ENCODE measurements at regions not wholly inside any gene's neighbourhood (a gene's known extent, or its start where the extent isn't known, plus 50 kb on each side); places are given as distances from the start of the nearest gene placed in this dataset.

DNA sequence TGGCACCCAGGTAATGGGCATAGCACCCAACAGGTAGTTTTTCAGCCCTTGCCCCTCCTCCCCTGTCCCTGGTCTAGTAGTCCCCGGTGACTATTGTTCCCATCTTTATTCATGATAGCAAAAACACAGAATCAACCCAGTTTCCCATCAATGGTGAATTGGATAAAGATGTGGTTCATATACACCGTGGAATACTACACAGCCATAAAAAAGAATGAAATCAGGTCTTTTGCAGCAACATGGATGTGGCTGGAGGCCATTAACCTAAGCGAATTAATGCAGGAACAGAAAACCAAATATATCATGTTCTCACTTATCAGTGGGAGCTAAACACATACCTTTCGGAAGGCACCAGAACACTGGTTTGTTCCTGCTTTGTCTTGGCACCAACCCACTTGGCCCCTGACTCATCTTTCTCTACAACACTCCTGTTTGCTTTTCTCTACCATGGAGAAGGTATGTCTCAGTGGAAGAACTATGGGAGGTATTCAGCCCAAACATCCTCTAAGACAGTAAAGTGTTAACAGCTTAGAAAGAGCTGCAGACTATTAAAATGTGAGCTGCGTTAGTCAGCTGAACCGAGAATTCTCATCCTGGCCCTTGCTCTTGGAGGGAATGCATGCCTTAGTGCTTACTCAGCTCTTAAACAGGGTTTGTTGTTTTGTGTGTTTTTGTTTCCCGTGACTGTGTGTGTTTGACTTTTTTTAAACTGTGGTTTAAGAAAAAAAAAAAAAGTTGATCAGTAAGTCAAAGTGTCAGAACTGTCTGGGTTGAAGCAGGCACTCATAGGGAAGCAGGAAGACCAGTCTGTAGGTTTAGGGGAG lies 203.0 kb downstream of the TOMM20 start:
- TF ChIP-seq ZNF460 (CRISPR knock-in tag; IDR thresholded peaks at IDR 0.05; ENCODE audit: borderline replicate concordance) (no peak), ZKSCAN1 (IDR thresholded peaks at IDR 0.05; ENCODE audit: low read length) (no peak), ZNF768 (CRISPR knock-in tag; IDR thresholded peaks at IDR 0.05) (no peak), POLR2A (IDR thresholded peaks at IDR 0.05; ENCODE audit: insufficient read depth in 1 of 2, low read depth in 2 of 2, low read length in 2 of 2) (no peak), ZBTB20 (CRISPR knock-in tag; IDR thresholded peaks at IDR 0.05; ENCODE audit: borderline replicate concordance, low read depth) (no peak), NR3C1 (CRISPR knock-in tag; IDR thresholded peaks at IDR 0.05) (no peak)
- TF ChIP-seq, protein P1, sequence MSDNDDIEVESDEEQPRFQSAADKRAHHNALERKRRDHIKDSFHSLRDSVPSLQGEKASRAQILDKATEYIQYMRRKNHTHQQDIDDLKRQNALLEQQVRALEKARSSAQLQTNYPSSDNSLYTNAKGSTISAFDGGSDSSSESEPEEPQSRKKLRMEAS (IDR thresholded peaks at IDR 0.05), result no peak; the same call in 1 of the 2 replicates
- TF ChIP-seq, protein P2, sequence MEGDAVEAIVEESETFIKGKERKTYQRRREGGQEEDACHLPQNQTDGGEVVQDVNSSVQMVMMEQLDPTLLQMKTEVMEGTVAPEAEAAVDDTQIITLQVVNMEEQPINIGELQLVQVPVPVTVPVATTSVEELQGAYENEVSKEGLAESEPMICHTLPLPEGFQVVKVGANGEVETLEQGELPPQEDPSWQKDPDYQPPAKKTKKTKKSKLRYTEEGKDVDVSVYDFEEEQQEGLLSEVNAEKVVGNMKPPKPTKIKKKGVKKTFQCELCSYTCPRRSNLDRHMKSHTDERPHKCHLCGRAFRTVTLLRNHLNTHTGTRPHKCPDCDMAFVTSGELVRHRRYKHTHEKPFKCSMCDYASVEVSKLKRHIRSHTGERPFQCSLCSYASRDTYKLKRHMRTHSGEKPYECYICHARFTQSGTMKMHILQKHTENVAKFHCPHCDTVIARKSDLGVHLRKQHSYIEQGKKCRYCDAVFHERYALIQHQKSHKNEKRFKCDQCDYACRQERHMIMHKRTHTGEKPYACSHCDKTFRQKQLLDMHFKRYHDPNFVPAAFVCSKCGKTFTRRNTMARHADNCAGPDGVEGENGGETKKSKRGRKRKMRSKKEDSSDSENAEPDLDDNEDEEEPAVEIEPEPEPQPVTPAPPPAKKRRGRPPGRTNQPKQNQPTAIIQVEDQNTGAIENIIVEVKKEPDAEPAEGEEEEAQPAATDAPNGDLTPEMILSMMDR (CRISPR knock-in tag; IDR thresholded peaks at IDR 0.05), result no peak
